WTC11 (cell line): ENCODE measurements at regions not wholly inside any gene's neighbourhood (a gene's known extent, or its start where the extent isn't known, plus 50 kb on each side); places are given as distances from the start of the nearest gene placed in this dataset.

ENCODE experiments used
- ATAC-seq: fragments of 200-7000 bp; cut with Tn5 transposase; 2 replicates; pipeline ENCODE4 v1.10.0; 2021; ENCODE audit warnings: mild to moderate bottlenecking, moderate library complexity
- CTCF ChIA-PET: fragments of 300-600 bp; sonication (Branson Sonifier 250); formaldehyde crosslinking; loops from one replicate; lab custom pipeline; 2021; ENCODE audit warnings: antibody characterized with exemption; lab: Charles Lee
- POLR2A ChIA-PET: fragments of 350-600 bp; sonication (Branson Sonifier 250); formaldehyde crosslinking; loops from one replicate; lab custom pipeline; 2021; ENCODE audit warnings: antibody characterized with exemption; lab: Charles Lee
- DNase-seq: peaks from one replicate; pipeline ENCODE4 v3.0.0; 2021; ENCODE audit warnings: low spot score
- H3K27ac Mint-ChIP-seq: 2 replicates; pipeline ENCODE4 v1.8.0; 2021; ENCODE audit warnings: mixed read lengths
- H3K27me3 Mint-ChIP-seq: 2 replicates; pipeline ENCODE4 v1.8.0; 2021; ENCODE audit warnings: low read depth, mild to moderate bottlenecking, moderate library complexity, mixed read lengths
- H3K36me3 Mint-ChIP-seq: 2 replicates; pipeline ENCODE4 v1.8.0; 2021; ENCODE audit warnings: mixed read lengths
- H3K4me1 Mint-ChIP-seq: 2 replicates; pipeline ENCODE4 v1.8.0; 2022; ENCODE audit warnings: mixed read lengths
- H3K4me3 Mint-ChIP-seq: 2 replicates; pipeline ENCODE4 v1.8.0; 2021; ENCODE audit warnings: mild to moderate bottlenecking, moderate library complexity, mixed read lengths
- H3K9me3 Mint-ChIP-seq: 2 replicates; pipeline ENCODE4 v1.8.0; 2021; ENCODE audit warnings: mixed read lengths
- CREB1 ChIP-seq: sonication (generic); formaldehyde crosslinking; IDR thresholded peaks from 2 replicates; pipeline ENCODE4 v1.8.0; 2023; ENCODE audit warnings: mild to moderate bottlenecking, missing genetic modification reagents
- ELF4 ChIP-seq: sonication (generic); formaldehyde crosslinking; IDR thresholded peaks from 2 replicates; pipeline ENCODE4 v1.8.1; 2022; ENCODE audit warnings: low read depth, mild to moderate bottlenecking, moderate library complexity, missing genetic modification reagents
- ESRRA ChIP-seq: sonication (generic); formaldehyde crosslinking; IDR thresholded peaks from 2 replicates; pipeline ENCODE4 v1.8.1; 2022; ENCODE audit warnings: mild to moderate bottlenecking, missing genetic modification reagents, borderline replicate concordance
- FOXP1 ChIP-seq: sonication (generic); formaldehyde crosslinking; IDR thresholded peaks from 2 replicates; pipeline ENCODE4 v1.8.0; 2022; ENCODE audit warnings: missing genetic modification reagents, mild to moderate bottlenecking, moderate library complexity, borderline replicate concordance
- HMGXB4 ChIP-seq: sonication (generic); formaldehyde crosslinking; IDR thresholded peaks from 2 replicates; pipeline ENCODE4 v1.8.1; 2023; ENCODE audit warnings: mild to moderate bottlenecking, moderate library complexity, missing genetic modification reagents
- IRF2 ChIP-seq: sonication (generic); formaldehyde crosslinking; IDR thresholded peaks from 2 replicates; pipeline ENCODE4 v1.8.0; 2022; ENCODE audit warnings: low read depth, missing genetic modification reagents, borderline replicate concordance
- MAX ChIP-seq: sonication (generic); formaldehyde crosslinking; IDR thresholded peaks from 2 replicates; pipeline ENCODE4 v1.8.0; 2022; ENCODE audit warnings: mild to moderate bottlenecking, missing genetic modification reagents
- SMAD4 ChIP-seq: sonication (generic); formaldehyde crosslinking; IDR thresholded peaks from 2 replicates; pipeline ENCODE4 v1.8.0; 2022; ENCODE audit warnings: mild to moderate bottlenecking, missing genetic modification reagents
- SOX15 ChIP-seq: fragments of 250-450 bp; sonication (Bioruptor Pico); IDR thresholded peaks from 2 replicates; pipeline ENCODE4 v1.9.0; 2021; ENCODE audit warnings: mild to moderate bottlenecking
- ZMAT4 ChIP-seq: fragments of 250-450 bp; sonication (Bioruptor Pico); IDR thresholded peaks from 2 replicates; pipeline ENCODE4 v1.9.0; 2021; ENCODE audit warnings: mild to moderate bottlenecking
- ZNF219 ChIP-seq: sonication (generic); formaldehyde crosslinking; IDR thresholded peaks from 2 replicates; pipeline ENCODE4 v1.8.0; 2023; ENCODE audit warnings: missing genetic modification reagents, mild to moderate bottlenecking, borderline replicate concordance
- ZNF232 ChIP-seq: sonication (generic); formaldehyde crosslinking; IDR thresholded peaks from 2 replicates; pipeline ENCODE4 v1.8.0; 2022; ENCODE audit warnings: mild to moderate bottlenecking, missing genetic modification reagents
- ZNF317 ChIP-seq: sonication (generic); formaldehyde crosslinking; IDR thresholded peaks from 2 replicates; pipeline ENCODE4 v1.8.1; 2023; ENCODE audit warnings: low read depth, mild to moderate bottlenecking, moderate library complexity, missing genetic modification reagents, borderline replicate concordance
- ZNF396 ChIP-seq: fragments of 250-450 bp; sonication (Bioruptor Pico); IDR thresholded peaks from 2 replicates; pipeline ENCODE4 v1.8.0; 2021; ENCODE audit warnings: mild to moderate bottlenecking, moderate library complexity, borderline replicate concordance
- ZNF416 ChIP-seq: fragments of 250-450 bp; sonication (Bioruptor Pico); IDR thresholded peaks from 2 replicates; pipeline ENCODE4 v1.9.0; 2021; ENCODE audit warnings: mild to moderate bottlenecking, inconsistent platforms
- ZNF423 ChIP-seq: fragments of 250-450 bp; sonication (Bioruptor Pico); IDR thresholded peaks from 2 replicates; pipeline ENCODE4 v2.1.2; 2022; ENCODE audit warnings: mild to moderate bottlenecking, moderate library complexity
- ZNF425 ChIP-seq: fragments of 250-450 bp; sonication (Bioruptor Pico); conservative IDR thresholded peaks from 2 replicates; pipeline ENCODE4 v1.9.0; 2021; ENCODE audit warnings: mild to moderate bottlenecking
- ZNF512 ChIP-seq: sonication (generic); formaldehyde crosslinking; IDR thresholded peaks from 2 replicates; pipeline ENCODE4 v1.8.1; 2022; ENCODE audit warnings: missing genetic modification reagents, borderline replicate concordance
- TF ChIP-seq, protein P1 (sequence below): fragments of 250-450 bp; sonication (Bioruptor Pico); IDR thresholded peaks from 2 replicates; pipeline ENCODE4 v1.9.0; 2021; ENCODE audit warnings: mild to moderate bottlenecking, borderline replicate concordance
- TF ChIP-seq, protein P2 (sequence below): fragments of 250-450 bp; sonication (Bioruptor Pico); IDR thresholded peaks from 2 replicates; pipeline ENCODE4 v1.8.0; 2021; ENCODE audit warnings: mild to moderate bottlenecking
- TF ChIP-seq, protein P3 (sequence below): sonication (generic); formaldehyde crosslinking; IDR thresholded peaks from 2 replicates; pipeline ENCODE4 v1.8.1; 2023; ENCODE audit warnings: mild to moderate bottlenecking, missing genetic modification reagents

- peaks cover 11% of the 10 kb centered on the region for H3K9me3 Mint-ChIP-seq
- H3K27me3 Mint-ChIP-seq, result no peaks in the 10 kb centered on the region
- no peaks in the 10 kb centered on the region for H3K4me1 Mint-ChIP-seq
- TF ChIP-seq ZNF219 (no peak), CREB1 (CRISPR knock-in tag) (no peak), ZNF425 (CRISPR knock-in tag) (no peak), HMGXB4 (no peak), ZNF317 (CRISPR knock-in tag) (no peak), ZNF416 (CRISPR knock-in tag) (no peak), ZNF512 (no peak), ZNF396 (CRISPR knock-in tag) (no peak)
- TF ChIP-seq, protein P1, sequence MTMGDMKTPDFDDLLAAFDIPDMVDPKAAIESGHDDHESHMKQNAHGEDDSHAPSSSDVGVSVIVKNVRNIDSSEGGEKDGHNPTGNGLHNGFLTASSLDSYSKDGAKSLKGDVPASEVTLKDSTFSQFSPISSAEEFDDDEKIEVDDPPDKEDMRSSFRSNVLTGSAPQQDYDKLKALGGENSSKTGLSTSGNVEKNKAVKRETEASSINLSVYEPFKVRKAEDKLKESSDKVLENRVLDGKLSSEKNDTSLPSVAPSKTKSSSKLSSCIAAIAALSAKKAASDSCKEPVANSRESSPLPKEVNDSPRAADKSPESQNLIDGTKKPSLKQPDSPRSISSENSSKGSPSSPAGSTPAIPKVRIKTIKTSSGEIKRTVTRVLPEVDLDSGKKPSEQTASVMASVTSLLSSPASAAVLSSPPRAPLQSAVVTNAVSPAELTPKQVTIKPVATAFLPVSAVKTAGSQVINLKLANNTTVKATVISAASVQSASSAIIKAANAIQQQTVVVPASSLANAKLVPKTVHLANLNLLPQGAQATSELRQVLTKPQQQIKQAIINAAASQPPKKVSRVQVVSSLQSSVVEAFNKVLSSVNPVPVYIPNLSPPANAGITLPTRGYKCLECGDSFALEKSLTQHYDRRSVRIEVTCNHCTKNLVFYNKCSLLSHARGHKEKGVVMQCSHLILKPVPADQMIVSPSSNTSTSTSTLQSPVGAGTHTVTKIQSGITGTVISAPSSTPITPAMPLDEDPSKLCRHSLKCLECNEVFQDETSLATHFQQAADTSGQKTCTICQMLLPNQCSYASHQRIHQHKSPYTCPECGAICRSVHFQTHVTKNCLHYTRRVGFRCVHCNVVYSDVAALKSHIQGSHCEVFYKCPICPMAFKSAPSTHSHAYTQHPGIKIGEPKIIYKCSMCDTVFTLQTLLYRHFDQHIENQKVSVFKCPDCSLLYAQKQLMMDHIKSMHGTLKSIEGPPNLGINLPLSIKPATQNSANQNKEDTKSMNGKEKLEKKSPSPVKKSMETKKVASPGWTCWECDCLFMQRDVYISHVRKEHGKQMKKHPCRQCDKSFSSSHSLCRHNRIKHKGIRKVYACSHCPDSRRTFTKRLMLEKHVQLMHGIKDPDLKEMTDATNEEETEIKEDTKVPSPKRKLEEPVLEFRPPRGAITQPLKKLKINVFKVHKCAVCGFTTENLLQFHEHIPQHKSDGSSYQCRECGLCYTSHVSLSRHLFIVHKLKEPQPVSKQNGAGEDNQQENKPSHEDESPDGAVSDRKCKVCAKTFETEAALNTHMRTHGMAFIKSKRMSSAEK (CRISPR knock-in tag), result no peak
- ATAC-seq (no peak), DNase-seq (no peak)
- no peak overlapping the region for H3K27ac Mint-ChIP-seq
- H3K4me3 Mint-ChIP-seq, result no peak overlapping the region
- ChIA-PET POLR2A (no interaction called here), CTCF (interaction anchor here (1.0 kb wide), 1 partner anchor 9 kb away, joined by 3 read pairs; no protein-coding TSS in a partner anchor)
- no peaks in the 10 kb centered on the region; the same call in 1 of the 2 replicates for H3K36me3 Mint-ChIP-seq
These were observed 241.3 kb upstream of the GIMD1 start for GRCh38 chr4:106609917-106610316.

DNA sequence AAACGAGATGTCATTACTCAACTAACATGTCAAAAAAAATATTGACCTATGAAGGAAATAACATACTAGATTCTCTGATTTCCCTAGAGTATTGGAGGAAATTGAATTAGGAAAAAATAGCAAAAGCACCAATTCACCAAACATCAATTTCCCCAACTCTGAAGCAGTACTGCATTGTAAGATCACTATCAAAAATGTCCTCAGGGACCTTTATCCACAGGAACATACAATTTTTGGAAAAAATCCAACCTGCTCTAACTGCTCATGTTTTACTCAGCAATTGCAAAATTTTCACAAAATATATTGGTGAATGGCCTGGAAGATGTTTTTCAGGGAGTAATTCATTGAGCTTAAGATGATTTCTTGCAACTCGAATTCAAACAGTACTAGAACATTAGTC is 239.0 kb upstream of the GIMD1 start:
- Mint-ChIP-seq H3K4me1 (no peaks in the 10 kb centered on the region), H3K27me3 (no peaks in the 10 kb centered on the region), H3K4me3 (no peak overlapping the region), H3K9me3 (peaks cover 14% of the 10 kb centered on the region), H3K27ac (no peak overlapping the region), H3K36me3 (no peaks in the 10 kb centered on the region; the same call in 1 of the 2 replicates)
- ChIA-PET POLR2A (no interaction called here), CTCF (no interaction called here)
- TF ChIP-seq ZNF219, result no peak
- no peak for TF ChIP-seq SMAD4 (CRISPR knock-in tag)
- no peak for TF ChIP-seq ESRRA
- TF ChIP-seq, protein P2, sequence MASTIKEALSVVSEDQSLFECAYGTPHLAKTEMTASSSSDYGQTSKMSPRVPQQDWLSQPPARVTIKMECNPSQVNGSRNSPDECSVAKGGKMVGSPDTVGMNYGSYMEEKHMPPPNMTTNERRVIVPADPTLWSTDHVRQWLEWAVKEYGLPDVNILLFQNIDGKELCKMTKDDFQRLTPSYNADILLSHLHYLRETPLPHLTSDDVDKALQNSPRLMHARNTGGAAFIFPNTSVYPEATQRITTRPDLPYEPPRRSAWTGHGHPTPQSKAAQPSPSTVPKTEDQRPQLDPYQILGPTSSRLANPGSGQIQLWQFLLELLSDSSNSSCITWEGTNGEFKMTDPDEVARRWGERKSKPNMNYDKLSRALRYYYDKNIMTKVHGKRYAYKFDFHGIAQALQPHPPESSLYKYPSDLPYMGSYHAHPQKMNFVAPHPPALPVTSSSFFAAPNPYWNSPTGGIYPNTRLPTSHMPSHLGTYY, result no peak
- TF ChIP-seq, protein P3, sequence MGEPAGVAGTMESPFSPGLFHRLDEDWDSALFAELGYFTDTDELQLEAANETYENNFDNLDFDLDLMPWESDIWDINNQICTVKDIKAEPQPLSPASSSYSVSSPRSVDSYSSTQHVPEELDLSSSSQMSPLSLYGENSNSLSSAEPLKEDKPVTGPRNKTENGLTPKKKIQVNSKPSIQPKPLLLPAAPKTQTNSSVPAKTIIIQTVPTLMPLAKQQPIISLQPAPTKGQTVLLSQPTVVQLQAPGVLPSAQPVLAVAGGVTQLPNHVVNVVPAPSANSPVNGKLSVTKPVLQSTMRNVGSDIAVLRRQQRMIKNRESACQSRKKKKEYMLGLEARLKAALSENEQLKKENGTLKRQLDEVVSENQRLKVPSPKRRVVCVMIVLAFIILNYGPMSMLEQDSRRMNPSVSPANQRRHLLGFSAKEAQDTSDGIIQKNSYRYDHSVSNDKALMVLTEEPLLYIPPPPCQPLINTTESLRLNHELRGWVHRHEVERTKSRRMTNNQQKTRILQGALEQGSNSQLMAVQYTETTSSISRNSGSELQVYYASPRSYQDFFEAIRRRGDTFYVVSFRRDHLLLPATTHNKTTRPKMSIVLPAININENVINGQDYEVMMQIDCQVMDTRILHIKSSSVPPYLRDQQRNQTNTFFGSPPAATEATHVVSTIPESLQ (CRISPR knock-in tag), result no peak
- TF ChIP-seq MAX (CRISPR knock-in tag), result no peak
- TF ChIP-seq ZNF232 (CRISPR knock-in tag), result no peak
- TF ChIP-seq SOX15, result no peak
- TF ChIP-seq ELF4 (CRISPR knock-in tag), result no peak
- TF ChIP-seq FOXP1 (CRISPR knock-in tag), result no peak
- no peak for TF ChIP-seq IRF2
- TF ChIP-seq ZMAT4 (CRISPR knock-in tag), result no peak
- no peak for TF ChIP-seq ZNF423
- ATAC-seq (no peak), DNase-seq (no peak)
